Tibial nerve (tissue), 4 donors: ENCODE measurements at regions not wholly inside any gene's neighbourhood (a gene's known extent, or its start where the extent isn't known, plus 50 kb on each side); places are given as distances from the start of the nearest gene placed in this dataset.

Experiments used
- DNase-seq, 2 donors: peaks; one replicate each; pipeline ENCODE4 v3.0.0-alpha.2; 2019; ENCODE audit warnings: low spot score in 2 of 2
- H3K27ac ChIP-seq, 4 donors: fragments of 200-600 bp; sonication (generic) in 3 of 4; one replicate each; pipeline ENCODE4 v1.5.1; 2017 to 2019; ENCODE audit warnings: mild to moderate bottlenecking in 1 of 4
- H3K27me3 ChIP-seq, 2 donors: fragments of 200-600 bp; sonication (generic) in 1 of 2; one replicate each; pipeline versions ENCODE4 v1.5.1 to v1.6.0; 2017 to 2019
- H3K36me3 ChIP-seq, 3 donors: fragments of 200-600 bp; sonication (generic); one replicate each; pipeline ENCODE4 v1.5.1; 2018 to 2019
- H3K4me1 ChIP-seq, 4 donors: fragments of 200-600 bp; sonication (generic) in 3 of 4; one replicate each; pipeline ENCODE4 v1.5.1; 2017 to 2019
- H3K4me3 ChIP-seq, 4 donors: fragments of 200-600 bp; sonication (generic) in 3 of 4; one replicate each; pipeline ENCODE4 v1.5.1; 2017 to 2019; ENCODE audit warnings: mild to moderate bottlenecking in 1 of 4, moderate library complexity in 1 of 4
- H3K9me3 ChIP-seq, 4 donors: fragments of 200-600 bp; sonication (generic) in 3 of 4; one replicate each; pipeline ENCODE4 v1.5.1; 2017 to 2019
- EP300 ChIP-seq, 2 donors: sonication (generic); formaldehyde crosslinking; IDR thresholded peaks; one replicate each; pipeline ENCODE4 v1.6.1; 2017; ENCODE audit warnings: antibody characterized with exemption in 2 of 2, mild to moderate bottlenecking in 1 of 2
- POLR2A ChIP-seq, 2 donors: fragments of 450-650 bp; IDR thresholded peaks; one replicate each; pipeline ENCODE4 v1.6.1; 2017; ENCODE audit warnings: antibody characterized with exemption in 2 of 2, mild to moderate bottlenecking in 2 of 2, moderate library complexity in 2 of 2
- WGBS, 2 donors: methylation state at CpG; one replicate each; pipeline ENCODE4 v1.1.5; 2018; 5-methylcytosine and 5-hydroxymethylcytosine counted together
- TF ChIP-seq, protein P1 (sequence below), 5 experiments: fragments of 200-600 bp in 3 of 5; fragments of 450-650 bp in 2 of 5; sonication (generic) in 3 of 5; IDR thresholded peaks; one replicate each; pipeline ENCODE4 v1.5.1; 2016 to 2019; ENCODE audit warnings: antibody characterized with exemption in 5 of 5, mild to moderate bottlenecking in 3 of 5, moderate library complexity in 2 of 5

DNA sequence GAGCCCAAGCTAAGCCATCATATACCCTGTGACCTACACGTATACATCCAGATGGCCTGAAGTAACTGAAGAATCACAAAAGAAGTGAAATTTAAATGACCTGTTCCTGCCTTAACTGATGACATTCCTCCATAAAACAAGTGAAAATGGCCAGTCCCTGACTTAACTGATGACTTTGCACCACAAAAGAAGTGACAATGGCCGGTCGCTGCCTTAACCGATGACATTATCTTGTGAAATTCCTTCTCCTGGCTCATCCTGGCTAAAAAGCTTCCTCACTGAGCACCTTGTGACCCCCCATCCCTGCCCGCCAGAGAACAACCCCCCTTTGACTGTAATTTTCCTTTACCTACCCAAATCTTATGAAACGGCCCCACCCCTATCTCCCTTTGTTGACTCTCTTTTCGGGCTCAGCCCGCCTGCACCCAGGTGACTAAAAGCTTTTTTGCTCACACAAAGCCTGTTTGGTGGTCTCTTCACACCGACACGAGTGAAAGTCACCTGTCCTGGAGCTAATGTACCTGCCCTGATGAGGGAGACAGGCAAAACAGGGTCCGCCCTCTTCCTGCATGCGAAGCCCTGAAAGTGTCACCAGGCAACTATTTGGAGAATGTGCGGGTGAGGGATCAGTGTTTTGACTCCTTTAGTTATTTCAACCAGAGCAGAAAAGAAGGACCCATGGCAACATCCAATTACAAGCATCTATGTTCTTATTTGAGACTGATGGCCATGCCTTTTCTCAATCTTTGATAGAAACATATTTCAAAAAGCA is 266.1 kb downstream of the SMARCA2 start:
- no peaks in the 10 kb centered on the region for H3K36me3 ChIP-seq
- no peak for TF ChIP-seq EP300 (IDR thresholded peaks at IDR 0.05)
- TF ChIP-seq, protein P1, sequence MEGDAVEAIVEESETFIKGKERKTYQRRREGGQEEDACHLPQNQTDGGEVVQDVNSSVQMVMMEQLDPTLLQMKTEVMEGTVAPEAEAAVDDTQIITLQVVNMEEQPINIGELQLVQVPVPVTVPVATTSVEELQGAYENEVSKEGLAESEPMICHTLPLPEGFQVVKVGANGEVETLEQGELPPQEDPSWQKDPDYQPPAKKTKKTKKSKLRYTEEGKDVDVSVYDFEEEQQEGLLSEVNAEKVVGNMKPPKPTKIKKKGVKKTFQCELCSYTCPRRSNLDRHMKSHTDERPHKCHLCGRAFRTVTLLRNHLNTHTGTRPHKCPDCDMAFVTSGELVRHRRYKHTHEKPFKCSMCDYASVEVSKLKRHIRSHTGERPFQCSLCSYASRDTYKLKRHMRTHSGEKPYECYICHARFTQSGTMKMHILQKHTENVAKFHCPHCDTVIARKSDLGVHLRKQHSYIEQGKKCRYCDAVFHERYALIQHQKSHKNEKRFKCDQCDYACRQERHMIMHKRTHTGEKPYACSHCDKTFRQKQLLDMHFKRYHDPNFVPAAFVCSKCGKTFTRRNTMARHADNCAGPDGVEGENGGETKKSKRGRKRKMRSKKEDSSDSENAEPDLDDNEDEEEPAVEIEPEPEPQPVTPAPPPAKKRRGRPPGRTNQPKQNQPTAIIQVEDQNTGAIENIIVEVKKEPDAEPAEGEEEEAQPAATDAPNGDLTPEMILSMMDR (IDR thresholded peaks at IDR 0.05), result no peak
- no peak for TF ChIP-seq POLR2A (IDR thresholded peaks at IDR 0.05)
- H3K4me1 ChIP-seq, result no peaks in the 10 kb centered on the region
- no peak overlapping the region for H3K4me3 ChIP-seq
- no peak overlapping the region for H3K27ac ChIP-seq
- no peak for DNase-seq
- no peaks in the 10 kb centered on the region for H3K27me3 ChIP-seq
- no peaks in the 10 kb centered on the region for H3K9me3 ChIP-seq
- 73 to 75% methylated on average over 13 of the region's 13 CpGs for WGBS, 2 donors

DNA sequence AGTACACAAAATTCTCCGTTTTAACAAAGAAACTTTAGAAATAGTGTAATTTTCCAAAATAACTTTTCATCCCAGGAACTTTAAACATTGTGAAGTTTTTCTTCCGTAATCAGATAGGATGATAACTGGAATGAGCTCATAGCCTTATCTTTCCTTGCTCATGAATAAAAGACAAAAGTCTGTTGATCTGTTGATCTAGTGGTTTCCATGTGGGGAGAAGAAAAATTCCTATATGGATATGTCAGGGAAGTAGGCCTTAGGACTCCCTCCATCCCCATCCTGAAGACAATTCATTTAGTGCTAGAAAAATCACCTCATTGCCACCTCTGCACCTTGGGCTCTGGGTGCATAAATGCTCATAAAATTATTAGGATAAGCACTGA is 266.6 kb downstream of the SMARCA2 start:
- Histone ChIP-seq H3K27me3 (no peaks in the 10 kb centered on the region), H3K4me3 (no peak overlapping the region), H3K4me1 (no peaks in the 10 kb centered on the region), H3K9me3 (no peaks in the 10 kb centered on the region), H3K36me3 (no peaks in the 10 kb centered on the region), H3K27ac (no peak overlapping the region)
- 48 to 80% methylated on average over 2 of the region's 2 CpGs for WGBS, 2 donors
- no peak for TF ChIP-seq EP300 (IDR thresholded peaks at IDR 0.05)
- no peak for DNase-seq

DNA sequence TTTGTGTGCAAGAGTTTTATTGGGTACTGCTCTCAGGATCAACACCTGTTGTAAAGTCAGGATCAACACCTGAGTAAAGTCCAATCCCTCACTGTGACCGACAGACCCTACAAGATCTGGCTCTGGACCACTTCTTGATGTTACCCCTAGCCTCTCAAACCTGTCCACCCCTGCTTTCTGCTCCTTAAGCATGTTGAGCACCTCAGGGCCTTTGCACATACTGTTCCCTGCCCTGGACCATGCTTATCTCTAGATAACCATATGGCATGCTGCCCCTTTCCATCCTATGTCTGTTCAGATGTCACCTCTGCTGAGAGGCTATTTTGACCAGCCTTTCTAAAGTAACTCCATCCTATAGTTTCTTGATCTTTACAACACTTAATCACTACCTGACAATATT is 269.6 kb downstream of the SMARCA2 start:
- Histone ChIP-seq H3K27ac (no peak overlapping the region), H3K4me3 (no peak overlapping the region), H3K9me3 (no peaks in the 10 kb centered on the region), H3K27me3 (no peaks in the 10 kb centered on the region), H3K4me1 (no peaks in the 10 kb centered on the region), H3K36me3 (no peaks in the 10 kb centered on the region)
- DNase-seq, result no peak
- no peak for TF ChIP-seq POLR2A (IDR thresholded peaks at IDR 0.05)
- TF ChIP-seq, protein P1 (IDR thresholded peaks at IDR 0.05), result no peak
- no peak for TF ChIP-seq EP300 (IDR thresholded peaks at IDR 0.05)
- WGBS, 2 donors, result 93 to 95% methylated on average over 1 of the region's 1 CpG

DNA sequence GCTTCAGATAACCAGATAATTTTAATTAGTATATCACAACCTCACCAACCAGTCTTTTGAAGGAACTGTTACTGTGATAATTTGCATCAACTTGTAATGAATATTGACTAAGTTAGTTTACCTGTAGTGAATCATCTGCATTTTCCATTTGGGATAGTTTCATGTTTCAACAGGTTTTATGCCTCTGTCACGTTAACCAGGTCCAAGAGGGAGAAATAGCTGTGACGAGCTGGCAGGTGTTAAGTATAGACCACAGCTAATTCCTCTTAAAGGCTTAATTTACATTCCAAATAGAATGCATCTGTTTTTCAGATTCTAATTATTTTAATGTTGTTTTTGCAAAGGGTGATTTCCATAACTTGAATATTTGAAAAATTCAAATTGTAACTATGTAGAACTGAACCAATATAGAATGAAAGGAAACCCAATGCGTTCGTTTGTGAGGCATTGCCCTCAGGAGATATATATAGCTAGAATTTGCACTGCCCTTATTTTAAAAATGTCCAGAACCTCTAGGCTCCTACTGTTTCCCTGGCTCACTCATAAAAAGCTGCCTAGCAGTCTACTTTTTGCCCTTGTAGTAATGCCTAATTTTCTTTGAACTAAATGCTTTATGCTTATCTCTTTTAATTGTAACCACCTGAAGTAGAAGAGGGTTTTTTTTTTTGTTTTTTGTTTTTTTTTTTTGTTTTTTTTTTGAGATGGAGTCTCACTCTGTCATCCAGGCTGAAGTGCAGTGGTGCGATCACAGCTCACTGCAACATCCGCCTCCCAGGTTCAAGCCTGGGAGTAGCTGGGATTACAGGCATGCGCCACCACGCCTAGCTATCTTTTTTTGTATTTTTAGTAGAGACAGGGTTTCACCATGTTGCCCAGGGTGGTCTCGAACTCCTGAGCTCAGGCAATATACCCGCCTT is 270.5 kb downstream of the SMARCA2 start:
- no peak for DNase-seq
- 87 to 89% methylated on average over 10 of the region's 10 CpGs for WGBS, 2 donors
- H3K9me3 ChIP-seq, result no peaks in the 10 kb centered on the region

DNA sequence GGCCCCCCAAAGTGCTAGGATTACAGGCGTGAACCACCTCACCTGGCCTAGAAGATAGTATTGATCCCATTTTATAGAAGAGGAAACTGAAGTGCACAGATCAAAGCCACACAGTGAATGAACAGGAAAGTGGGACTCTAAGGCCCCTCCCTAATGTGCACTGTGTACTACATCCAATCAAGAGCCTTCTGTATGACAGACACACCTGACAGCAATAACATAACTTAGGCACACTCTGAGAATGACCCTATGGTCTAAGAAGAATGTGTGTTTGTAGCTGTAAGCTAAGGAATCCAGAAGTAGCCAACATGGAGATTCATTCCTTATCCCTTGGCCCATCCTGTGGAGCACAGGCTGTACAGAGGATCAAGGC is 271.2 kb downstream of the SMARCA2 start:
- 90 to 92% methylated on average over 1 of the region's 1 CpG for WGBS, 2 donors
- Histone ChIP-seq H3K27ac (no peak overlapping the region), H3K4me1 (no peaks in the 10 kb centered on the region), H3K36me3 (no peaks in the 10 kb centered on the region), H3K4me3 (no peak overlapping the region), H3K27me3 (no peaks in the 10 kb centered on the region), H3K9me3 (no peaks in the 10 kb centered on the region)
- TF ChIP-seq, protein P1 (IDR thresholded peaks at IDR 0.05), result no peak
- TF ChIP-seq EP300 (IDR thresholded peaks at IDR 0.05) (no peak), POLR2A (IDR thresholded peaks at IDR 0.05) (no peak)
- DNase-seq, result no peak

More for the DNA sequence above, 270.5 kb downstream of the SMARCA2 start:
- H3K36me3 ChIP-seq, result no peaks in the 10 kb centered on the region
- no peaks in the 10 kb centered on the region for H3K4me1 ChIP-seq
- no peaks in the 10 kb centered on the region for H3K27me3 ChIP-seq
- H3K27ac ChIP-seq, result no peak overlapping the region
- TF ChIP-seq POLR2A (IDR thresholded peaks at IDR 0.05) (no peak), EP300 (IDR thresholded peaks at IDR 0.05) (no peak)
- TF ChIP-seq, protein P1 (IDR thresholded peaks at IDR 0.05), result no peak
- no peak overlapping the region for H3K4me3 ChIP-seq
